Hepatocyte (in vitro differentiated cells): ENCODE measurements at regions not wholly inside any gene's neighbourhood (a gene's known extent, or its start where the extent isn't known, plus 50 kb on each side); places are given as distances from the start of the nearest gene placed in this dataset.

Experiments used
- DNase-seq: peaks from one replicate; pipeline ENCODE4 v3.0.0-alpha.2; 2016; ENCODE audit warnings: low spot score
- H2AFZ ChIP-seq: fragments of 200-600 bp; sonication (generic); 2 replicates; pipeline ENCODE4 v1.6.0; 2016; ENCODE audit warnings: antibody characterized with exemption, mild to moderate bottlenecking
- H3K27ac ChIP-seq: fragments of 200-600 bp; sonication (generic); 2 replicates; pipeline ENCODE4 v1.5.1; 2016; ENCODE audit warnings: mild to moderate bottlenecking
- H3K27me3 ChIP-seq: fragments of 200-600 bp; sonication (generic); 2 replicates; pipeline ENCODE4 v1.6.1; 2016
- H3K36me3 ChIP-seq: fragments of 200-600 bp; sonication (generic); replicated peaks from 2 replicates; pipeline ENCODE4 v1.5.1; 2016; ENCODE audit warnings: low read depth; ENCODE audit not compliant: insufficient read depth
- H3K4me1 ChIP-seq: fragments of 200-600 bp; sonication (generic); 2 replicates; pipeline ENCODE4 v1.5.1; 2016; ENCODE audit warnings: mild to moderate bottlenecking, moderate library complexity; ENCODE audit not compliant: insufficient read depth
- H3K4me2 ChIP-seq: fragments of 200-600 bp; sonication (generic); 2 replicates; pipeline ENCODE4 v1.6.0; 2016
- H3K4me3 ChIP-seq: fragments of 200-600 bp; sonication (generic); 2 replicates; pipeline ENCODE4 v1.5.1; 2016; ENCODE audit warnings: mild to moderate bottlenecking
- H3K79me2 ChIP-seq: fragments of 200-600 bp; sonication (generic); 2 replicates; pipeline ENCODE4 v1.6.0; 2017; ENCODE audit warnings: mild to moderate bottlenecking
- H3K9me2 ChIP-seq: fragments of 200-600 bp; sonication (generic); replicated peaks from 2 replicates; pipeline ENCODE4 v1.6.0; 2017; ENCODE audit warnings: mild to moderate bottlenecking; ENCODE audit not compliant: insufficient read depth
- H3K9me3 ChIP-seq: fragments of 200-600 bp; sonication (generic); 2 replicates; pipeline ENCODE4 v1.5.1; 2016; ENCODE audit warnings: low read depth, mild to moderate bottlenecking
- H4K20me1 ChIP-seq: fragments of 200-600 bp; sonication (generic); 2 replicates; pipeline ENCODE4 v1.6.0; 2016; ENCODE audit warnings: mild to moderate bottlenecking; ENCODE audit not compliant: insufficient read depth, poor library complexity, severe bottlenecking
- CTCF ChIP-seq: fragments of 200-600 bp; sonication (generic); IDR thresholded peaks from 2 replicates; pipeline ENCODE4 v1.5.1; 2016; ENCODE audit warnings: antibody characterized with exemption, mild to moderate bottlenecking; ENCODE audit not compliant: poor library complexity
- EZH2 ChIP-seq: fragments of 200-600 bp; sonication (generic); IDR thresholded peaks from 2 replicates; pipeline ENCODE4 v1.6.1; 2016; ENCODE audit warnings: antibody characterized with exemption, mild to moderate bottlenecking, borderline replicate concordance
- EZH2phosphoT487 ChIP-seq: fragments of 200-600 bp; sonication (generic); IDR thresholded peaks from one replicate; pipeline ENCODE4 v1.6.1; 2018; ENCODE audit warnings: antibody characterized with exemption, mild to moderate bottlenecking, low read depth, moderate library complexity; ENCODE audit not compliant: unreplicated experiment, severe bottlenecking
- WGBS: methylation state at CpG from one replicate; pipeline ENCODE4 v1.1.6; 2016; ENCODE audit warnings: low lambda C conversion rate; ENCODE audit errors: missing lambda C conversion rate; 5-methylcytosine and 5-hydroxymethylcytosine counted together

GRCh38 chr11:116215471-116216113 lies 557.2 kb downstream of the BUD13 start:
- Histone ChIP-seq H3K4me3 (no peak overlapping the region), H4K20me1 (no peaks in the 10 kb centered on the region), H3K4me2 (no peak overlapping the region), H3K36me3 (no peaks in the 10 kb centered on the region), H3K9me2 (no peaks in the 10 kb centered on the region), H3K9me3 (no peaks in the 10 kb centered on the region), H3K27me3 (peaks cover 6% of the 10 kb centered on the region), H2AFZ (no peak overlapping the region), H3K4me1 (no peaks in the 10 kb centered on the region), H3K79me2 (no peaks in the 10 kb centered on the region), H3K27ac (no peak overlapping the region)
- 86% methylated on average over 4 of the region's 4 CpGs for WGBS
- no peak for DNase-seq
- no peak for TF ChIP-seq EZH2phosphoT487
- no peak for TF ChIP-seq EZH2
- TF ChIP-seq CTCF: no peak

- Histone ChIP-seq H3K27me3 (peaks cover 9% of the 10 kb centered on the region), H3K27ac (no peak overlapping the region), H3K4me2 (no peak overlapping the region), H2AFZ (no peak overlapping the region), H3K79me2 (no peaks in the 10 kb centered on the region), H3K4me1 (peaks cover 3% of the 10 kb centered on the region), H3K9me2 (no peaks in the 10 kb centered on the region), H4K20me1 (no peaks in the 10 kb centered on the region), H3K9me3 (no peaks in the 10 kb centered on the region), H3K36me3 (no peaks in the 10 kb centered on the region), H3K4me3 (no peak overlapping the region)
- DNase-seq: no peak
- TF ChIP-seq CTCF (no peak), EZH2 (no peak), EZH2phosphoT487 (no peak)
- WGBS: 53% methylated on average over 6 of the region's 6 CpGs
Observed at GRCh38 chr11:116211147-116211546, 561.6 kb downstream of the BUD13 start.

GRCh38 chr11:116210663-116211062 lies 562.1 kb downstream of the BUD13 start:
- 89% methylated on average over 6 of the region's 6 CpGs for WGBS
- Histone ChIP-seq H2AFZ (no peak overlapping the region), H3K4me2 (no peak overlapping the region), H3K4me3 (no peak overlapping the region), H3K9me3 (no peaks in the 10 kb centered on the region), H3K27me3 (peaks cover 11% of the 10 kb centered on the region), H3K27ac (no peak overlapping the region), H3K4me1 (peaks cover 3% of the 10 kb centered on the region), H4K20me1 (no peaks in the 10 kb centered on the region), H3K36me3 (no peaks in the 10 kb centered on the region), H3K79me2 (no peaks in the 10 kb centered on the region), H3K9me2 (no peaks in the 10 kb centered on the region)
- no peak for DNase-seq
- TF ChIP-seq EZH2 (no peak), EZH2phosphoT487 (no peak)

GRCh38 chr11:116209255-116209654 lies 563.5 kb downstream of the BUD13 start:
- H3K4me3 ChIP-seq: no peak overlapping the region
- WGBS: 100% methylated on average over 1 of the region's 1 CpG
- peaks cover 3% of the 10 kb centered on the region for H3K4me1 ChIP-seq
- H3K27me3 ChIP-seq: peaks cover 15% of the 10 kb centered on the region
- no peaks in the 10 kb centered on the region for H3K36me3 ChIP-seq
- no peaks in the 10 kb centered on the region for H3K9me3 ChIP-seq
- H3K27ac ChIP-seq: no peak overlapping the region
- H3K9me2 ChIP-seq: no peaks in the 10 kb centered on the region
- no peaks in the 10 kb centered on the region for H3K79me2 ChIP-seq
- H4K20me1 ChIP-seq: no peaks in the 10 kb centered on the region
- no peak overlapping the region for H3K4me2 ChIP-seq
- TF ChIP-seq EZH2 (no peak), CTCF (no peak), EZH2phosphoT487 (no peak)
- H2AFZ ChIP-seq: no peak overlapping the region
- DNase-seq: no peak
